ENCODE measurements at regions not wholly inside any gene's neighbourhood (a gene's known extent, or its start where the extent isn't known, plus 50 kb on each side); places are given as distances from the start of the nearest gene placed in this dataset.

DNA sequence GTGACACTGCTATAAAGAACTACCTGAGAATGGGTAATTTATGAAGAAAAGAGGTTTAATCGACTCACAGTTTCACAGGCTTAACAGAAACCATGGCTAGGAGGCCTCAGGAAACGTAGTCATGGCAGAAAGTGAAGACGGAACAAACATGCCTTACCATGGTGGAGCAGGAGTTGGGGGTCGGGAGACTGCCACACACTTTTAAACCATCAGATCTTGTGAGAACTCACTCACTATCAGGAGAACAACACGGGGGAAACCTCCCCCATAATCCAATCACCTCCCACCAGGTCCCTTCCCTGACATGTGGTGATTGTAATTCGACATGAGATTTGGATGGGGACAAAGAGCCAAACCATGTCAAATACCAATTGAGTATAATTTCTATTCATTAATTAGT is 2392.6 kb upstream of the C9orf72 start:
- TF ChIP-seq EZH2 (IDR thresholded peaks at IDR 0.05; ENCODE audit: low read depth, low read length, severe bottlenecking) (no peak), SP1 (IDR thresholded peaks at IDR 0.05; ENCODE audit: low read depth, low read length) (no peak), TAF1 (IDR thresholded peaks at IDR 0.05; ENCODE audit: low read depth, low read length) (no peak), POLR2A (IDR thresholded peaks at IDR 0.05; ENCODE audit: control extremely low read depth in 1 of 2, low read depth in 2 of 2, low read length in 2 of 2) (no peak), SP4 (IDR thresholded peaks at IDR 0.05; ENCODE audit: low read length) (no peak), RFX5 (IDR thresholded peaks at IDR 0.05; ENCODE audit: borderline replicate concordance, low read depth, low read length) (no peak), CHD2 (IDR thresholded peaks at IDR 0.05; ENCODE audit: low read length) (no peak), MAFK (IDR thresholded peaks at IDR 0.05; ENCODE audit: low read depth, low read length) (no peak)
- TF ChIP-seq, protein P1, sequence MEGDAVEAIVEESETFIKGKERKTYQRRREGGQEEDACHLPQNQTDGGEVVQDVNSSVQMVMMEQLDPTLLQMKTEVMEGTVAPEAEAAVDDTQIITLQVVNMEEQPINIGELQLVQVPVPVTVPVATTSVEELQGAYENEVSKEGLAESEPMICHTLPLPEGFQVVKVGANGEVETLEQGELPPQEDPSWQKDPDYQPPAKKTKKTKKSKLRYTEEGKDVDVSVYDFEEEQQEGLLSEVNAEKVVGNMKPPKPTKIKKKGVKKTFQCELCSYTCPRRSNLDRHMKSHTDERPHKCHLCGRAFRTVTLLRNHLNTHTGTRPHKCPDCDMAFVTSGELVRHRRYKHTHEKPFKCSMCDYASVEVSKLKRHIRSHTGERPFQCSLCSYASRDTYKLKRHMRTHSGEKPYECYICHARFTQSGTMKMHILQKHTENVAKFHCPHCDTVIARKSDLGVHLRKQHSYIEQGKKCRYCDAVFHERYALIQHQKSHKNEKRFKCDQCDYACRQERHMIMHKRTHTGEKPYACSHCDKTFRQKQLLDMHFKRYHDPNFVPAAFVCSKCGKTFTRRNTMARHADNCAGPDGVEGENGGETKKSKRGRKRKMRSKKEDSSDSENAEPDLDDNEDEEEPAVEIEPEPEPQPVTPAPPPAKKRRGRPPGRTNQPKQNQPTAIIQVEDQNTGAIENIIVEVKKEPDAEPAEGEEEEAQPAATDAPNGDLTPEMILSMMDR (IDR thresholded peaks at IDR 0.05; ENCODE audit: control extremely low read depth in 1 of 3, insufficient read depth in 1 of 3, low read depth in 1 of 3, low read length in 3 of 3): no peak
